OCI-LY7 (cell line): ENCODE measurements at regions not wholly inside any gene's neighbourhood (a gene's known extent, or its start where the extent isn't known, plus 50 kb on each side); places are given as distances from the start of the nearest gene placed in this dataset.

Experiments
- BruUV-seq: library from RNA; stranded (reverse); fragments of 400-500 nt; replicated peaks from 2 replicates; lab custom pipeline; 2021; lab: Mats Ljungman, UMichigan
- CTCF ChIA-PET: fragments of 300-600 bp; sonication (Branson Sonifier 250); formaldehyde crosslinking; loops from one replicate; lab custom pipeline; 2022; ENCODE audit warnings: antibody characterized with exemption; ENCODE audit not compliant: unreplicated experiment; lab: Charles Lee
- POLR2A ChIA-PET: fragments of 300-600 bp; sonication (Branson Sonifier 250); formaldehyde crosslinking; loops from one replicate; lab custom pipeline; 2022; ENCODE audit warnings: antibody characterized with exemption; lab: Charles Lee
- DNase-seq: peaks from one replicate; pipeline ENCODE4 v3.0.0-alpha.2; 2015; ENCODE audit warnings: low spot score
- H2AFZ ChIP-seq: fragments of 200-600 bp; sonication (generic), shearing (Covaris generic); 2 replicates; pipeline ENCODE4 v1.6.1; 2014; ENCODE audit warnings: mild to moderate bottlenecking, antibody characterized with exemption, low read length, moderate library complexity
- H3K27ac ChIP-seq: fragments of 200-600 bp; sonication (generic); 2 replicates; pipeline ENCODE4 v1.5.1; 2014; ENCODE audit warnings: mixed run types, low read depth, mild to moderate bottlenecking, moderate library complexity, low read length, inconsistent platforms; ENCODE audit not compliant: poor library complexity, severe bottlenecking
- H3K36me3 ChIP-seq: fragments of 200-600 bp; sonication (generic); 2 replicates; pipeline ENCODE4 v1.6.1; 2014; ENCODE audit warnings: mild to moderate bottlenecking, antibody characterized with exemption, low read length, moderate library complexity, mixed read lengths; ENCODE audit not compliant: insufficient read depth
- H3K4me1 ChIP-seq: fragments of 200-600 bp; sonication (generic); 2 replicates; pipeline ENCODE4 v1.5.1; 2014; ENCODE audit warnings: mild to moderate bottlenecking, low read length; ENCODE audit not compliant: insufficient read depth, poor library complexity, severe bottlenecking
- H3K4me2 ChIP-seq: fragments of 200-600 bp; sonication (generic); 2 replicates; pipeline ENCODE4 v1.6.1; 2014; ENCODE audit warnings: mild to moderate bottlenecking, low read length
- H3K4me3 ChIP-seq: fragments of 200-600 bp; sonication (generic); 2 replicates; pipeline ENCODE4 v1.5.1; 2014; ENCODE audit warnings: mild to moderate bottlenecking, low read depth, low read length; ENCODE audit not compliant: poor library complexity, severe bottlenecking
- H3K79me2 ChIP-seq: fragments of 200-600 bp; sonication (generic); 2 replicates; pipeline ENCODE4 v1.6.1; 2016; ENCODE audit warnings: low read depth, mild to moderate bottlenecking, low read length, moderate library complexity, mixed read lengths; ENCODE audit not compliant: insufficient read depth
- H3K9me2 ChIP-seq: fragments of 200-600 bp; sonication (generic); 2 replicates; pipeline ENCODE4 v1.6.1; 2016; ENCODE audit warnings: mild to moderate bottlenecking, low read length, mixed read lengths; ENCODE audit not compliant: insufficient read depth
- H3K9me3 ChIP-seq: fragments of 200-600 bp; sonication (generic); 2 replicates; pipeline ENCODE4 v1.6.1; 2014; ENCODE audit warnings: mild to moderate bottlenecking, mixed run types, low read length, mixed read lengths
- H4K20me1 ChIP-seq: fragments of 200-600 bp; sonication (generic); 2 replicates; pipeline ENCODE4 v1.6.1; 2014; ENCODE audit warnings: mild to moderate bottlenecking, antibody characterized with exemption, low read length, moderate library complexity, mixed read lengths; ENCODE audit not compliant: insufficient read depth
- CTCF ChIP-seq: fragments of 200-600 bp; sonication (generic); conservative IDR thresholded peaks from 2 replicates; pipeline ENCODE4 v1.5.1; 2014; ENCODE audit warnings: mild to moderate bottlenecking, antibody characterized with exemption, low read length, moderate library complexity, mixed read lengths
- EZH2phosphoT487 ChIP-seq: fragments of 200-600 bp; sonication (generic); IDR thresholded peaks from 2 replicates; pipeline ENCODE4 v1.6.1; 2018; ENCODE audit warnings: low read depth, borderline replicate concordance, mild to moderate bottlenecking, mixed run types, antibody characterized with exemption, low read length, moderate library complexity, mixed read lengths
- intact Hi-C: fragments of 100-400 bp; cut with micrococcal nuclease; formaldehyde crosslinking; loops from one replicate; pipeline ENCODE4 v1.10.0; 2022; ENCODE audit not compliant: unreplicated experiment

DNA sequence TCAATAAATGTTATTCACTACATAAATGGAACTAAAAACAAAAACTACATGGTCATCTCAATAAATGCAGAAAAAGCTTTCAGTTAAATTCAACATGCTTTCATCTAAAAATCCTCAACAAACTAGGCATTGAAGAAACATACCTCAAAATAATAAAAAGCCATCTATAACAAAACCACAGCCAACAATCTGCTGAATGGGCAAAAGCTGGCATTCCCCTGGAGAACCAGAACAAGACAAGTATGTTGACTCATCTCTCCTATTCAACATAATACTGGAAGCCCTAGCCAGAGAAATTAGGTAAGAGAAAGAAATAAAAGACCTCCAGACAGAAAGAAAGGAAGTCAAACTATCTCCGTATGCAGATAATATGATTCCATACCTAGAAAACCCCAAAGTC is 759.9 kb downstream of the EPHA3 start:
- no TSS peak for BruUV-seq
- no peak overlapping the region for H3K4me3 ChIP-seq
- no peak for TF ChIP-seq EZH2phosphoT487
- no peak for TF ChIP-seq CTCF
- POLR2A ChIA-PET = no interaction called here
- H3K4me2 ChIP-seq = no peak overlapping the region
- CTCF ChIA-PET = no interaction called here
- H4K20me1 ChIP-seq = no peaks in the 10 kb centered on the region
- no peaks in the 10 kb centered on the region for H3K36me3 ChIP-seq
- H2AFZ ChIP-seq = no peak overlapping the region
- intact Hi-C loops = no loop called here
- H3K27ac ChIP-seq = no peak overlapping the region
- no peak for DNase-seq
- H3K9me2 ChIP-seq = no peaks in the 10 kb centered on the region
- H3K9me3 ChIP-seq = no peaks in the 10 kb centered on the region
- no peaks in the 10 kb centered on the region for H3K79me2 ChIP-seq
- H3K4me1 ChIP-seq = no peaks in the 10 kb centered on the region

DNA sequence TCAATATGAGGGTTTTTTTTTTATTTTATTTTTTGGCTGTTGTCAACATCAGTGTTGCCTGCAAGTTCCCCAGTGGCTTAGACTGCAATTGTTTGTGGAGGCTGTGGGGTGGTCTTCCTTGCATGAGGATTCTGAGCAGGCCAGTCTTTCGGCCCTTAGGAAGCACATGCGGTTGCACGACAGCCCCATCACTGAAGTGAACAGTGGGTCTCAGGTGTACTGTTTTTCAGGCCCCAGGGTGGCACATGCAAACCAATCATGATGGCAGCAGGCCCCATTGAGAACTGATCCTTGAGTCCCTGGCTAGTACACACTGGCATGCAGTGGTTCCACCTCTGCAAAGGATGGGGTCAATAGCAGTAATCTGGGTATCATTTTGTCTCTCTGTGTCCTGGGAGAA is 768.7 kb downstream of the EPHA3 start:
- no peak overlapping the region for H2AFZ ChIP-seq
- TF ChIP-seq EZH2phosphoT487 (no peak), CTCF (no peak)
- no peaks in the 10 kb centered on the region for H3K9me2 ChIP-seq
- ChIA-PET CTCF (no interaction called here), POLR2A (no interaction called here)
- H3K27ac ChIP-seq = no peak overlapping the region
- no peaks in the 10 kb centered on the region for H3K79me2 ChIP-seq
- intact Hi-C loops = no loop called here
- no peak for DNase-seq
- H3K4me2 ChIP-seq = no peak overlapping the region
- no peaks in the 10 kb centered on the region for H4K20me1 ChIP-seq
- no peaks in the 10 kb centered on the region for H3K36me3 ChIP-seq
- BruUV-seq = no TSS peak
- H3K9me3 ChIP-seq = no peaks in the 10 kb centered on the region
- no peaks in the 10 kb centered on the region for H3K4me1 ChIP-seq
- H3K4me3 ChIP-seq = no peak overlapping the region

- no TSS peak for BruUV-seq
- CTCF ChIA-PET = no interaction called here
Observed at GRCh38 chr3:89877230-89877629, 769.8 kb downstream of the EPHA3 start.

More at GRCh38 chr3:89877230-89877629, 769.8 kb downstream of the EPHA3 start:
- H4K20me1 ChIP-seq = no peaks in the 10 kb centered on the region
- no peak overlapping the region for H3K27ac ChIP-seq
- TF ChIP-seq EZH2phosphoT487 (no peak), CTCF (no peak)
- no peaks in the 10 kb centered on the region for H3K9me3 ChIP-seq
- POLR2A ChIA-PET = no interaction called here
- no peaks in the 10 kb centered on the region for H3K79me2 ChIP-seq
- H3K36me3 ChIP-seq = no peaks in the 10 kb centered on the region
- intact Hi-C loops = no loop called here
- no peaks in the 10 kb centered on the region for H3K4me1 ChIP-seq
- no peaks in the 10 kb centered on the region for H3K9me2 ChIP-seq
- DNase-seq = no peak
- no peak overlapping the region for H3K4me3 ChIP-seq
- no peak overlapping the region for H2AFZ ChIP-seq
- H3K4me2 ChIP-seq = no peak overlapping the region
